PC-9 (cell line): ENCODE measurements at regions not wholly inside any gene's neighbourhood (a gene's known extent, or its start where the extent isn't known, plus 50 kb on each side); places are given as distances from the start of the nearest gene placed in this dataset.

Source experiments
- BruUV-seq: library from RNA; stranded (reverse); fragments of 400-500 nt; replicated peaks from 2 replicates; lab custom pipeline; 2021; lab: Mats Ljungman, UMichigan
- CTCF ChIA-PET: fragments of 300-600 bp; sonication (Branson Sonifier 250); formaldehyde crosslinking; loops from one replicate; lab custom pipeline; 2022; ENCODE audit warnings: antibody characterized with exemption; lab: Charles Lee
- POLR2A ChIA-PET: fragments of 300-600 bp; sonication (Branson Sonifier 250); formaldehyde crosslinking; loops from one replicate; lab custom pipeline; 2022; ENCODE audit warnings: antibody characterized with exemption; ENCODE audit not compliant: unreplicated experiment; lab: Charles Lee
- DNase-seq, 2 experiments: peaks; one replicate each; pipeline versions ENCODE4 v3.0.0 to v3.0.0-alpha.2; 2015 to 2022; ENCODE audit warnings: mixed read lengths in 1 of 2
- H2AFZ ChIP-seq: fragments of 200-600 bp; sonication (generic); 2 replicates; pipeline ENCODE4 v1.8.1; 2017; ENCODE audit warnings: antibody characterized with exemption
- H3F3A ChIP-seq: fragments of 200-600 bp; sonication (generic); 2 replicates; pipeline ENCODE4 v1.8.1; 2017; ENCODE audit warnings: antibody characterized with exemption, mild to moderate bottlenecking, low read depth; ENCODE audit not compliant: insufficient read depth
- H3K27ac ChIP-seq: fragments of 200-600 bp; sonication (generic); 2 replicates; pipeline ENCODE4 v1.6.1; 2016; ENCODE audit warnings: mixed run types
- H3K27me3 ChIP-seq: fragments of 200-600 bp; sonication (generic); 2 replicates; pipeline ENCODE4 v1.6.1; 2016; ENCODE audit warnings: low read depth, mixed run types; ENCODE audit not compliant: insufficient read depth
- H3K36me3 ChIP-seq: fragments of 200-600 bp; sonication (generic); 2 replicates; pipeline ENCODE4 v1.6.1; 2016; ENCODE audit warnings: low read depth, mixed run types
- H3K4me1 ChIP-seq: fragments of 200-600 bp; sonication (generic); replicated peaks from 2 replicates; pipeline ENCODE4 v1.6.1; 2016; ENCODE audit warnings: mixed run types; ENCODE audit not compliant: insufficient read depth
- H3K4me2 ChIP-seq: fragments of 200-600 bp; sonication (generic); 2 replicates; pipeline ENCODE4 v1.6.1; 2017; ENCODE audit warnings: mixed run types
- H3K4me3 ChIP-seq: fragments of 200-600 bp; sonication (generic); 2 replicates; pipeline ENCODE4 v1.6.1; 2016; ENCODE audit warnings: mixed run types
- H3K79me2 ChIP-seq: fragments of 200-600 bp; sonication (generic); 2 replicates; pipeline ENCODE4 v1.6.1; 2017; ENCODE audit warnings: low read depth, mixed run types
- H3K9me2 ChIP-seq: fragments of 200-600 bp; sonication (generic); 2 replicates; pipeline ENCODE4 v1.8.1; 2017; ENCODE audit warnings: mild to moderate bottlenecking; ENCODE audit not compliant: insufficient read depth
- H3K9me3 ChIP-seq: fragments of 200-600 bp; sonication (generic); 2 replicates; pipeline ENCODE4 v1.8.1; 2016; ENCODE audit warnings: low read depth; ENCODE audit not compliant: insufficient read depth
- H4K20me1 ChIP-seq: fragments of 200-600 bp; sonication (generic); 2 replicates; pipeline ENCODE4 v1.8.1; 2017; ENCODE audit not compliant: insufficient read depth
- EZH2 ChIP-seq: fragments of 200-600 bp; sonication (generic); IDR thresholded peaks from 2 replicates; pipeline ENCODE4 v1.8.0; 2017; ENCODE audit warnings: antibody characterized with exemption, low read depth
- intact Hi-C: fragments of 100-400 bp; cut with micrococcal nuclease; formaldehyde crosslinking; loops from one replicate; pipeline ENCODE4 v1.10.0; 2022; ENCODE audit not compliant: unreplicated experiment
- TF ChIP-seq, protein P1 (sequence below): fragments of 200-600 bp; sonication (generic); conservative IDR thresholded peaks from 2 replicates; pipeline ENCODE4 v1.6.1; 2017; ENCODE audit warnings: mixed run types, antibody characterized with exemption, mild to moderate bottlenecking, moderate library complexity

GRCh38 chr12:115820656-115821055 lies 456.8 kb downstream of the MED13L start:
- intact Hi-C loops: no loop called here
- CTCF ChIA-PET: no interaction called here
- Histone ChIP-seq H3K79me2 (no peaks in the 10 kb centered on the region), H3K4me1 (no peaks in the 10 kb centered on the region), H4K20me1 (no peaks in the 10 kb centered on the region), H3F3A (no peaks in the 10 kb centered on the region), H2AFZ (no peak overlapping the region), H3K9me3 (no peaks in the 10 kb centered on the region), H3K4me3 (no peak overlapping the region), H3K4me2 (no peak overlapping the region), H3K9me2 (no peaks in the 10 kb centered on the region), H3K36me3 (no peaks in the 10 kb centered on the region), H3K27ac (no peak overlapping the region), H3K27me3 (peaks cover 67% of the 10 kb centered on the region)
- no TSS peak for BruUV-seq
- TF ChIP-seq, protein P1, sequence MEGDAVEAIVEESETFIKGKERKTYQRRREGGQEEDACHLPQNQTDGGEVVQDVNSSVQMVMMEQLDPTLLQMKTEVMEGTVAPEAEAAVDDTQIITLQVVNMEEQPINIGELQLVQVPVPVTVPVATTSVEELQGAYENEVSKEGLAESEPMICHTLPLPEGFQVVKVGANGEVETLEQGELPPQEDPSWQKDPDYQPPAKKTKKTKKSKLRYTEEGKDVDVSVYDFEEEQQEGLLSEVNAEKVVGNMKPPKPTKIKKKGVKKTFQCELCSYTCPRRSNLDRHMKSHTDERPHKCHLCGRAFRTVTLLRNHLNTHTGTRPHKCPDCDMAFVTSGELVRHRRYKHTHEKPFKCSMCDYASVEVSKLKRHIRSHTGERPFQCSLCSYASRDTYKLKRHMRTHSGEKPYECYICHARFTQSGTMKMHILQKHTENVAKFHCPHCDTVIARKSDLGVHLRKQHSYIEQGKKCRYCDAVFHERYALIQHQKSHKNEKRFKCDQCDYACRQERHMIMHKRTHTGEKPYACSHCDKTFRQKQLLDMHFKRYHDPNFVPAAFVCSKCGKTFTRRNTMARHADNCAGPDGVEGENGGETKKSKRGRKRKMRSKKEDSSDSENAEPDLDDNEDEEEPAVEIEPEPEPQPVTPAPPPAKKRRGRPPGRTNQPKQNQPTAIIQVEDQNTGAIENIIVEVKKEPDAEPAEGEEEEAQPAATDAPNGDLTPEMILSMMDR: no peak
- no peak for TF ChIP-seq EZH2
- POLR2A ChIA-PET: no interaction called here
- no peak for DNase-seq

GRCh38 chr12:115818973-115819372 lies 458.5 kb downstream of the MED13L start:
- no peak for DNase-seq
- Histone ChIP-seq H3K27ac (no peak overlapping the region), H3K9me3 (no peaks in the 10 kb centered on the region), H3F3A (no peaks in the 10 kb centered on the region), H3K27me3 (peaks cover 62% of the 10 kb centered on the region), H3K4me1 (no peaks in the 10 kb centered on the region), H3K4me3 (no peak overlapping the region), H3K36me3 (no peaks in the 10 kb centered on the region), H3K4me2 (no peak overlapping the region), H3K9me2 (no peaks in the 10 kb centered on the region), H3K79me2 (no peaks in the 10 kb centered on the region), H4K20me1 (no peaks in the 10 kb centered on the region), H2AFZ (no peak overlapping the region)
- TF ChIP-seq, protein P1: no peak
- POLR2A ChIA-PET: no interaction called here
- CTCF ChIA-PET: no interaction called here
- intact Hi-C loops: no loop called here
- no TSS peak for BruUV-seq

DNA sequence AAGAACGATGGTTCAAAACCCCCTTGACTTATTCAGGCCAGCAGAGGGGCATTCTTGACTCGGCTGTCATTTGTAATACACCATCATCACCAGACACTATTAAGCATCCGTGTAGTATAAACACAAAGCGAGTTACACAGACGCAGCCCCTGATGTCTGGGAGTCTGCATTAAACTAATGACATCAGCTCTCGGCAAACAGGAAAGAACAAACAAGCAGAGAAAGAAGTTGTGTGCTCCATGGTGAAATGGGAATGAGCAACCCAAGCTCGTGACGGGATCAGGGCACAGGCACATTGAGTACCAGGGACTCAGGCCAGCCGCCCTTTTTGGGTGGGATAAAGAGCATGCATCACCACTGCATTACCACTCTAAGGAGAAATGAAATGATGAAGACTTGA lies 460.1 kb downstream of the MED13L start:
- H3K27ac ChIP-seq: no peak overlapping the region
- TF ChIP-seq EZH2: no peak
- TF ChIP-seq, protein P1: no peak
- H3K9me3 ChIP-seq: no peaks in the 10 kb centered on the region
- H3K79me2 ChIP-seq: no peaks in the 10 kb centered on the region
- DNase-seq: no peak
- POLR2A ChIA-PET: no interaction called here
- no peaks in the 10 kb centered on the region for H3K9me2 ChIP-seq
- no peaks in the 10 kb centered on the region for H3K4me1 ChIP-seq
- no peak overlapping the region for H2AFZ ChIP-seq
- intact Hi-C loops: no loop called here
- CTCF ChIA-PET: no interaction called here
- no peaks in the 10 kb centered on the region for H3F3A ChIP-seq
- no TSS peak for BruUV-seq
- H3K27me3 ChIP-seq: peaks cover 55% of the 10 kb centered on the region
- H3K36me3 ChIP-seq: no peaks in the 10 kb centered on the region
- H4K20me1 ChIP-seq: no peaks in the 10 kb centered on the region
- H3K4me2 ChIP-seq: no peak overlapping the region
- H3K4me3 ChIP-seq: no peak overlapping the region
